ENCODE measurements at regions not wholly inside any gene's neighbourhood (a gene's known extent, or its start where the extent isn't known, plus 50 kb on each side); places are given as distances from the start of the nearest gene placed in this dataset.

- TF ChIP-seq CTCF (IDR thresholded peaks at IDR 0.05; ENCODE audit: low read length) (no peak), EZH2 (IDR thresholded peaks at IDR 0.05; ENCODE audit: borderline replicate concordance, low read length) (no peak)
Observed at GRCh38 chr2:60271131-60271530, 282.3 kb downstream of the BCL11A start.

All from OCI-LY1 (cell line).